ENCODE measurements at regions not wholly inside any gene's neighbourhood (a gene's known extent, or its start where the extent isn't known, plus 50 kb on each side); places are given as distances from the start of the nearest gene placed in this dataset.

DNA sequence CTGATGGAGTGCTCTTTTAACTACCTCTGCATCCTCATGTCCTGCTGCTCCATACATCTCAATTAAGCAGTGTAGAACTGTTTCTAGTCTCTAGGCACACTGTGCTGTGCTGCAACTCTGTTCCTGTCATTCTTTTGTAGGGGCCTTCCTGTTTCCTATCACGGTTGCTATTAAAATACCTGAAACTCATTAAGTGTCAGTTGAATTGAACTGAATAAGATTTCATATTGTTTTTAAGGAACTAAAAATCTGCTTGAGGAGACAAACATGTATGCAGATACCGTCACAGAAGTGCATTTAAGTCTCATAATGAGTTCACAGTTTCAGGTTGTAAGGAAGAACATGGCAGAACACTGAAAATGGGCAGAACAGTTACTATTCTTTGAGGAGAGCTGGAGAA lies 170.1 kb downstream of the LARP7 start:
- no peak for TF ChIP-seq POLR2AphosphoS5 (IDR thresholded peaks at IDR 0.05)
- TF ChIP-seq, protein P1, sequence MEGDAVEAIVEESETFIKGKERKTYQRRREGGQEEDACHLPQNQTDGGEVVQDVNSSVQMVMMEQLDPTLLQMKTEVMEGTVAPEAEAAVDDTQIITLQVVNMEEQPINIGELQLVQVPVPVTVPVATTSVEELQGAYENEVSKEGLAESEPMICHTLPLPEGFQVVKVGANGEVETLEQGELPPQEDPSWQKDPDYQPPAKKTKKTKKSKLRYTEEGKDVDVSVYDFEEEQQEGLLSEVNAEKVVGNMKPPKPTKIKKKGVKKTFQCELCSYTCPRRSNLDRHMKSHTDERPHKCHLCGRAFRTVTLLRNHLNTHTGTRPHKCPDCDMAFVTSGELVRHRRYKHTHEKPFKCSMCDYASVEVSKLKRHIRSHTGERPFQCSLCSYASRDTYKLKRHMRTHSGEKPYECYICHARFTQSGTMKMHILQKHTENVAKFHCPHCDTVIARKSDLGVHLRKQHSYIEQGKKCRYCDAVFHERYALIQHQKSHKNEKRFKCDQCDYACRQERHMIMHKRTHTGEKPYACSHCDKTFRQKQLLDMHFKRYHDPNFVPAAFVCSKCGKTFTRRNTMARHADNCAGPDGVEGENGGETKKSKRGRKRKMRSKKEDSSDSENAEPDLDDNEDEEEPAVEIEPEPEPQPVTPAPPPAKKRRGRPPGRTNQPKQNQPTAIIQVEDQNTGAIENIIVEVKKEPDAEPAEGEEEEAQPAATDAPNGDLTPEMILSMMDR (IDR thresholded peaks at IDR 0.05): no peak

All from transverse colon (tissue), 4 donors.